Stomach (tissue), 8 donors: ENCODE measurements at regions not wholly inside any gene's neighbourhood (a gene's known extent, or its start where the extent isn't known, plus 50 kb on each side); places are given as distances from the start of the nearest gene placed in this dataset.

ENCODE experiments used
- DNase-seq, 2 donors: peaks; one replicate each; pipeline versions ENCODE4 v3.0.0 to v3.0.0-alpha.2; 2013 to 2019
- H3K27ac ChIP-seq, 5 donors: fragments of 200-600 bp in 4 of 5; sonication (generic) in 4 of 5; one replicate each; pipeline ENCODE4 v1.5.1; 2013 to 2019; ENCODE audit warnings: mild to moderate bottlenecking in 1 of 5, moderate library complexity in 1 of 5
- H3K27me3 ChIP-seq, 3 donors: fragments of 200-600 bp; sonication (generic); one replicate each; pipeline ENCODE4 v1.5.1; 2017 to 2019; ENCODE audit warnings: mixed run types in 1 of 3
- H3K36me3 ChIP-seq, 4 donors: fragments of 200-600 bp; sonication (generic); 1 replicate in 3 of 4; 2 replicates in 1 of 4; pipeline ENCODE4 v1.5.1; 2016 to 2019
- H3K4me1 ChIP-seq, 4 donors: fragments of 200-600 bp; sonication (generic); one replicate each; pipeline ENCODE4 v1.5.1; 2016 to 2019
- H3K4me3 ChIP-seq, 4 donors: fragments of 200-600 bp; sonication (generic) in 3 of 4; one replicate each; pipeline ENCODE4 v1.5.1; 2016 to 2019; ENCODE audit warnings: mild to moderate bottlenecking in 1 of 4
- H3K9me3 ChIP-seq, 4 donors: fragments of 200-600 bp; sonication (generic); one replicate each; pipeline ENCODE4 v1.5.1; 2016 to 2019
- EP300 ChIP-seq: sonication (generic); formaldehyde crosslinking; IDR thresholded peaks from one replicate; pipeline ENCODE4 v1.6.1; 2017; ENCODE audit warnings: antibody characterized with exemption
- POLR2A ChIP-seq, 4 donors: fragments of 450-650 bp; IDR thresholded peaks; one replicate each; pipeline ENCODE4 v1.6.1; 2016; ENCODE audit warnings: antibody characterized with exemption in 4 of 4, control low read depth in 2 of 4, mild to moderate bottlenecking in 1 of 4, moderate library complexity in 1 of 4
- POLR2AphosphoS5 ChIP-seq, 3 donors: sonication (generic); formaldehyde crosslinking; IDR thresholded peaks; one replicate each; pipeline ENCODE4 v1.6.1; 2016; ENCODE audit warnings: antibody characterized with exemption in 3 of 3
- WGBS, 5 donors: extraction: QIAGEN DNeasy Blood & Tissue Kit in 3 of 5; methylation state at CpG; one replicate each; pipeline versions ENCODE4 v1.1.5 to v1.1.7; 2013 to 2018; 5-methylcytosine and 5-hydroxymethylcytosine counted together
- intact Hi-C: fragments of 100-400 bp; cut with DNase I; formaldehyde crosslinking; loops from one replicate; pipeline ENCODE4 v1.15.1; 2023; ENCODE audit warnings: low total_unique reads
- TF ChIP-seq, protein P1 (sequence below), 7 experiments: fragments of 450-650 bp in 4 of 7; fragments of 200-600 bp in 3 of 7; sonication (generic) in 3 of 7; IDR thresholded peaks; one replicate each; pipeline ENCODE4 v1.5.1; 2016 to 2019; ENCODE audit warnings: antibody characterized with exemption in 7 of 7, control low read depth in 2 of 7, mild to moderate bottlenecking in 1 of 7
- donor health status: healthy with polysubstance abuse.
- donor health status: Bipolar disorder and iron deficiency.
- donor health status: healthy.

DNA sequence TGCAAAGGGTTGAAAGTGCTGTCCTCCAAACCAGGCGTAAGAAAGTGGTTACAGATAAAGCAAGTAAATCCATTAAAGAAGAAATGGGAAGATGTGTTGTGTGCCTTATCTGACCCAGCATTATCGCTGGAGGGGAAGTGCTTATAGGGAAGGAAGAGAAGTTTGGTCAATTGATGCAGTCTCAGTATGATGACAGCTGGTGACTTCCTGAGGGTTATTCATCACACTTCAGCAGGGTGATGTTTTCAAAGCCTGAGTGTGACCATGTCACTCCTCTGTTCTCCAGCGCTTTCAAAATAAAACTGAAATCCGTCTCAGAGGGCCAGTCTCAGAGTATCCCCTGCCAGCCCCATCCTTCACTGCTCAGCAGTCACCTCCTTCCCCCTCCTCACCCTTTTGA is 505.4 kb upstream of the RBFOX1 start:
- Histone ChIP-seq H3K36me3 (no peaks in the 10 kb centered on the region), H3K9me3 (peaks cover 0 to 20% (median 8%) of the 10 kb centered on the region in 4 donors), H3K4me1 (no peaks in the 10 kb centered on the region), H3K27ac (no peak overlapping the region), H3K4me3 (no peak overlapping the region), H3K27me3 (no peaks in the 10 kb centered on the region)
- 22 to 42% (median 36%) methylated on average over 4 of the region's 4 CpGs for WGBS, 5 donors
- TF ChIP-seq, protein P1, sequence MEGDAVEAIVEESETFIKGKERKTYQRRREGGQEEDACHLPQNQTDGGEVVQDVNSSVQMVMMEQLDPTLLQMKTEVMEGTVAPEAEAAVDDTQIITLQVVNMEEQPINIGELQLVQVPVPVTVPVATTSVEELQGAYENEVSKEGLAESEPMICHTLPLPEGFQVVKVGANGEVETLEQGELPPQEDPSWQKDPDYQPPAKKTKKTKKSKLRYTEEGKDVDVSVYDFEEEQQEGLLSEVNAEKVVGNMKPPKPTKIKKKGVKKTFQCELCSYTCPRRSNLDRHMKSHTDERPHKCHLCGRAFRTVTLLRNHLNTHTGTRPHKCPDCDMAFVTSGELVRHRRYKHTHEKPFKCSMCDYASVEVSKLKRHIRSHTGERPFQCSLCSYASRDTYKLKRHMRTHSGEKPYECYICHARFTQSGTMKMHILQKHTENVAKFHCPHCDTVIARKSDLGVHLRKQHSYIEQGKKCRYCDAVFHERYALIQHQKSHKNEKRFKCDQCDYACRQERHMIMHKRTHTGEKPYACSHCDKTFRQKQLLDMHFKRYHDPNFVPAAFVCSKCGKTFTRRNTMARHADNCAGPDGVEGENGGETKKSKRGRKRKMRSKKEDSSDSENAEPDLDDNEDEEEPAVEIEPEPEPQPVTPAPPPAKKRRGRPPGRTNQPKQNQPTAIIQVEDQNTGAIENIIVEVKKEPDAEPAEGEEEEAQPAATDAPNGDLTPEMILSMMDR (IDR thresholded peaks at IDR 0.05) = no peak
- no peak for TF ChIP-seq POLR2A (IDR thresholded peaks at IDR 0.05)
- TF ChIP-seq POLR2AphosphoS5 (IDR thresholded peaks at IDR 0.05) = no peak
- TF ChIP-seq EP300 = no peak
- DNase-seq = peak in 1 of 2 donors; percentile 19
- intact Hi-C loops = no loop called here

DNA sequence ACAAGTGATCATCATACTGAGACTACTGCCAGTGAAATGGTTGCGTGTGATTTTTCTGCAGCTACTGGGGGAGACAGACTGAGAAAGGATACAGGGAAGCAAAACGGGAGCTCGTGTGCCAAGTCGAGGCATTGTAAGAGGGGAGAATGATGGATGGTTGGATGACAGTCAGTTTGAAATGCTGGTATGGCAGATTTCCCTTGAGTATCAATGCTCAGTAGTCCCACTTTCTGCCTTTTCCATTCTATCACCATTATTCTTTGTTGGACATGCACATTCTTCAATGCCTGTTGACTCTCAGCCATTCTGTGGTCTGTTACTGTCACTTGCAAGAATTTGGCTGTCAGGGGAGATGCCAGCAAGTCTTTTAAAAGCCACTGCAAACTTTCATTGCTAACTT is 510.6 kb upstream of the RBFOX1 start:
- H3K9me3 ChIP-seq = peaks cover 0 to 15% (median 8%) of the 10 kb centered on the region in 4 donors
- no peak overlapping the region for H3K4me3 ChIP-seq
- H3K36me3 ChIP-seq = no peaks in the 10 kb centered on the region
- no peaks in the 10 kb centered on the region for H3K27me3 ChIP-seq
- H3K27ac ChIP-seq = no peak overlapping the region
- WGBS, 5 donors = 58 to 74% (median 69%) methylated on average over 4 of the region's 4 CpGs
- TF ChIP-seq, protein P1 (IDR thresholded peaks at IDR 0.05) = no peak
- no peak for TF ChIP-seq POLR2A (IDR thresholded peaks at IDR 0.05)
- TF ChIP-seq POLR2AphosphoS5 (IDR thresholded peaks at IDR 0.05) = no peak
- no peak for TF ChIP-seq EP300
- intact Hi-C loops = no loop called here
- no peaks in the 10 kb centered on the region for H3K4me1 ChIP-seq
- DNase-seq = no peak

DNA sequence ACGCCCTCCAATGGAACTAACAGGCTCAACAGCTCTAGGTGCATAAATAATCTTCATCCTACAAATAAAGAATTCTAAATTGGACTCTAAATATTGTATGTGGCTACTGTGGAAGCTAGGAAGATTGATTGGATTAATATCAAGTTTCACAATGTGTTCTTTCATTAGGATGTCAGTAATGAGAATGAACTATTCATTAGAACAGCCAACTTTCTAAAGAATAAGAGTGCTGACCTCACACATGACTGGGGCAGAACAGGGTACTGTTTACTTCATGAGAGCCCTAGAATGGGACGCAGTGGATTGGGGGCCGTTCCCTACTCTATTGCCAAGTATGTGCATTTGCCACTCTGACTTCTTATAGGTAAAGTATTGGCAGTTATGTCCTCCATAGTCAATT is 528.2 kb upstream of the RBFOX1 start:
- Histone ChIP-seq H3K4me1 (no peaks in the 10 kb centered on the region), H3K27me3 (no peaks in the 10 kb centered on the region), H3K27ac (no peak overlapping the region), H3K9me3 (peaks cover 0 to 6% (median 2%) of the 10 kb centered on the region in 4 donors), H3K36me3 (no peaks in the 10 kb centered on the region), H3K4me3 (no peak overlapping the region)
- 65 to 75% (median 68%) methylated on average over 3 of the region's 3 CpGs for WGBS, 5 donors
- intact Hi-C loops = no loop called here
- TF ChIP-seq POLR2AphosphoS5 (IDR thresholded peaks at IDR 0.05) = no peak
- no peak for TF ChIP-seq POLR2A (IDR thresholded peaks at IDR 0.05)
- no peak for DNase-seq

DNA sequence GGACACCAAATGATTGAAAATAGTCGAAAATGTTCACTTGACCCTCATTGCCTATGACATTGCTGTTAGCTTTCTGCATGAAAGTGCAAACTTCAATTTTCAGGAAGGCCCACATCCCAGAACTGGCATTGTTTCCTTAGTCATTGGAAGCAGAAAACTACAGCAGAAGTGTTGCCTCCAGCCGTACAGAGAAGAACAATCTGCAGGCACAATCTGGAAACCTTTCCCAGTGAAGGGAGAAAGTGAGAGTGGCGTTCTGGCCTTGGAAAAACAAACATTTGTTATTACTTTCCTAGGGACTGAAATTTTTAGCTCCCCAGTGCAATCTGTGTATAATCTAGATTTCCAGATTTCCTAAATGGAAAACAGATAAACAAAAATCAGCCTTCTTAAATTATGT is 529.5 kb upstream of the RBFOX1 start:
- intact Hi-C loops = no loop called here
- no peak overlapping the region for H3K4me3 ChIP-seq
- 28 to 39% (median 34%) methylated on average over 3 of the region's 3 CpGs for WGBS, 5 donors

DNA sequence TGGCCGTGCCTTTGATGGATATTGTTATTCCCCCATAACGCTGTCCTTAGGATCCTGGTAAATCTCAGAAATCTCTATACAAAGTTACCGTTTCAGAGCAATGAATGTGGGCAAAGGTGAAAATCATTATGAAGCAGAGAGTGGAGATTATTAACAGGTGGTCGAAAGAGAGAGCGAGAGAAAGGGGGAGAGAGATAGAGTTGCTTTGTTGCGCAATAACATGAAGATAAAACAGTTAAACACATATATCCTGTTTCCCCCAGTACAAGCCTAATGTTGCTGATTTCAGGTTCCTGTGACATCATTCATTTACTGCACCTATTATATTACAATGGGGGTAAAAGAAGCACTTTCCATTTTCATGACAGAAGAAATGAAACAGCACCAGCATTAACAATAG is 535.4 kb upstream of the RBFOX1 start:
- TF ChIP-seq, protein P1 (IDR thresholded peaks at IDR 0.05) = no peak
- no peak for TF ChIP-seq POLR2AphosphoS5 (IDR thresholded peaks at IDR 0.05)
- TF ChIP-seq EP300 = no peak
- no peak for TF ChIP-seq POLR2A (IDR thresholded peaks at IDR 0.05)
- intact Hi-C loops = no loop called here
- no peaks in the 10 kb centered on the region for H3K36me3 ChIP-seq
- peaks cover 0 to 5% (median 2%) of the 10 kb centered on the region in 4 donors for H3K9me3 ChIP-seq
- H3K27me3 ChIP-seq = no peaks in the 10 kb centered on the region
- H3K4me3 ChIP-seq = no peak overlapping the region
- DNase-seq = no peak
- H3K4me1 ChIP-seq = no peaks in the 10 kb centered on the region
- H3K27ac ChIP-seq = no peak overlapping the region
- WGBS, 5 donors = 25 to 42% (median 31%) methylated on average over 6 of the region's 6 CpGs

More for the DNA sequence above, 529.5 kb upstream of the RBFOX1 start:
- Histone ChIP-seq H3K27me3 (no peaks in the 10 kb centered on the region), H3K9me3 (peaks cover 0 to 6% (median 3%) of the 10 kb centered on the region in 4 donors), H3K36me3 (no peaks in the 10 kb centered on the region), H3K4me1 (no peaks in the 10 kb centered on the region), H3K27ac (no peak overlapping the region)
- no peak for DNase-seq
- TF ChIP-seq EP300 (no peak), POLR2AphosphoS5 (IDR thresholded peaks at IDR 0.05) (no peak), POLR2A (IDR thresholded peaks at IDR 0.05) (no peak)
- TF ChIP-seq, protein P1 (IDR thresholded peaks at IDR 0.05) = no peak
